ENCODE measurements at regions not wholly inside any gene's neighbourhood (a gene's known extent, or its start where the extent isn't known, plus 50 kb on each side); places are given as distances from the start of the nearest gene placed in this dataset.

- ChIA-PET RAD21 (ENCODE audit: unreplicated experiment) (no interaction called here), CTCF (no interaction called here), POLR2A (no interaction called here), SMC1A (ENCODE audit: uncharacterized antibody, unreplicated experiment) (no interaction called here)
- no peak overlapping the region for H3K4me2 ChIP-seq (ENCODE audit: control insufficient read depth, insufficient read depth)
- no peak overlapping the region for H3K27ac ChIP-seq (ENCODE audit: control insufficient read depth, insufficient read depth)
- H2AFZ ChIP-seq (ENCODE audit: control insufficient read depth, low read depth, low read length), result no peak overlapping the region
- in situ Hi-C loops (cut with MboI) (no loop called here), intact Hi-C loops (cut with micrococcal nuclease; ENCODE audit: unreplicated experiment) (no loop called here)
- FAIRE-seq, result no peak
- H4K20me1 ChIP-seq (ENCODE audit: control insufficient read depth, insufficient read depth), result no peaks in the 10 kb centered on the region
- H3K27me3 ChIP-seq (replicated peaks in 1 of 2; ENCODE audit: control insufficient read depth in 2 of 2, insufficient read depth in 2 of 2, low read length in 1 of 2), result no peaks in the 10 kb centered on the region; a peak in 2 of 4 replicates
- no peak overlapping the region for H3K9ac ChIP-seq (ENCODE audit: control insufficient read depth, insufficient read depth, low read length)
- H3K36me3 ChIP-seq (ENCODE audit: control insufficient read depth in 2 of 2, insufficient read depth in 2 of 2, low read length in 1 of 2), result no peaks in the 10 kb centered on the region
- no TSS peak for BruUV-seq (replicated peaks)
- H3K79me2 ChIP-seq (ENCODE audit: control insufficient read depth, insufficient read depth, low read length), result no peaks in the 10 kb centered on the region
- H3K4me3 ChIP-seq, result no peak overlapping the region
- no peaks in the 10 kb centered on the region for H3K9me3 ChIP-seq (replicated peaks; ENCODE audit: control insufficient read depth, insufficient read depth, low read length)
- H3K4me1 ChIP-seq (ENCODE audit: control insufficient read depth, insufficient read depth, low read length), result no peaks in the 10 kb centered on the region
- ATAC-seq, result no peak
- no peak for DNase-seq (ENCODE audit: low read depth, low spot score)
- 33% methylated on average over 7 of the region's 7 CpGs for WGBS (ENCODE audit: insufficient coverage, insufficient replicate concordance, low lambda C conversion rate, missing lambda C conversion rate)
- TF ChIP-seq NRF1 (conservative IDR thresholded peaks at IDR 0.05; ENCODE audit: low read depth, low read length) (no peak), BCL3 (IDR thresholded peaks at IDR 0.05; ENCODE audit: borderline replicate concordance, insufficient read depth, low read depth, low read length, poor library complexity, severe bottlenecking) (no peak), YBX1 (IDR thresholded peaks at IDR 0.05) (no peak), PBX3 (IDR thresholded peaks at IDR 0.05; ENCODE audit: insufficient replicate concordance, low read depth, low read length) (no peak), CEBPZ (IDR thresholded peaks at IDR 0.05; ENCODE audit: low read depth, low read length) (no peak), ZBTB33 (IDR thresholded peaks at IDR 0.05) (no peak), USF2 (IDR thresholded peaks at IDR 0.05; ENCODE audit: borderline replicate concordance, low read depth, low read length) (no peak), E2F4 (IDR thresholded peaks at IDR 0.05; ENCODE audit: low read depth, low read length) (no peak), WRNIP1 (IDR thresholded peaks at IDR 0.05; ENCODE audit: borderline replicate concordance, low read depth, low read length) (no peak), CEBPB (IDR thresholded peaks at IDR 0.05; ENCODE audit: borderline replicate concordance in 1 of 2, low read depth in 2 of 2, low read length in 2 of 2) (no peak), BCL11A (IDR thresholded peaks at IDR 0.05; ENCODE audit: low read depth, low read length) (no peak), KDM1A (IDR thresholded peaks at IDR 0.05; ENCODE audit: borderline replicate concordance) (no peak), RELA (IDR thresholded peaks at IDR 0.05; ENCODE audit: borderline replicate concordance, partially characterized antibody) (no peak)
Measured at GRCh38 chr1:29831500-29832117, 595.3 kb downstream of the PTPRU start.
